NCI-H146 treated with DMSO at 0.1 percent for 48 hours (cell line): ENCODE measurements at regions not wholly inside any gene's neighbourhood (a gene's known extent, or its start where the extent isn't known, plus 50 kb on each side); places are given as distances from the start of the nearest gene placed in this dataset.

Experiments
- DNase-seq: peaks from one replicate; lab custom pipeline; 2025; ENCODE audit not compliant: unreplicated experiment; lab: John Stamatoyannopoulos, UW

GRCh38 chr2:196276421-196276820 lies 105.0 kb upstream of the STK17B start:
- DNase-seq = no peak

GRCh38 chr2:196277002-196277401 lies 105.6 kb upstream of the STK17B start:
- DNase-seq = peak; percentile 3

GRCh38 chr2:196278491-196278911 lies 107.1 kb upstream of the STK17B start:
- DNase-seq = no peak

- DNase-seq = no peak
Observed at GRCh38 chr2:196279541-196279940, 108.2 kb upstream of the STK17B start.

- no peak for DNase-seq
Observed at GRCh38 chr2:196284144-196284844, 112.9 kb upstream of the STK17B start.

- DNase-seq = no peak
Observed at GRCh38 chr2:196284866-196285557, 113.6 kb upstream of the STK17B start.

- DNase-seq = no peak
Observed at GRCh38 chr2:196286821-196287220, 115.4 kb upstream of the STK17B start.

GRCh38 chr2:196287523-196287922 lies 116.1 kb upstream of the STK17B start:
- no peak for DNase-seq

- no peak for DNase-seq
Observed at GRCh38 chr2:196288006-196288538, 116.7 kb upstream of the STK17B start.

- no peak for DNase-seq
Observed at GRCh38 chr2:196289000-196289399, 117.6 kb upstream of the STK17B start.

GRCh38 chr2:196290136-196290535 lies 118.8 kb upstream of the STK17B start:
- no peak for DNase-seq

GRCh38 chr2:196290569-196290968 lies 119.2 kb upstream of the STK17B start:
- no peak for DNase-seq

GRCh38 chr2:196291426-196291825 lies 120.0 kb upstream of the STK17B start:
- no peak for DNase-seq

GRCh38 chr2:196291873-196292800 lies 120.8 kb upstream of the STK17B start:
- DNase-seq = no peak

- DNase-seq = no peak
Observed at GRCh38 chr2:196293751-196294515, 122.6 kb upstream of the STK17B start.

- no peak for DNase-seq
Observed at GRCh38 chr2:196294516-196294909, 123.1 kb upstream of the STK17B start.

- DNase-seq = no peak
Observed at GRCh38 chr2:196295005-196295404, 123.6 kb upstream of the STK17B start.

- DNase-seq = peak; percentile 0
Observed at GRCh38 chr2:196298106-196298723, 126.8 kb upstream of the STK17B start.

GRCh38 chr2:196307775-196308305 lies 136.5 kb upstream of the STK17B start:
- no peak for DNase-seq

- no peak for DNase-seq
Observed at GRCh38 chr2:196309691-196310090, 138.3 kb upstream of the STK17B start.
